ENCODE measurements at regions not wholly inside any gene's neighbourhood (a gene's known extent, or its start where the extent isn't known, plus 50 kb on each side); places are given as distances from the start of the nearest gene placed in this dataset.

GRCh38 chr9:1598270-1598669 lies 416.9 kb upstream of the SMARCA2 start:
- no peak for DNase-seq

GRCh38 chr9:1599961-1600360 lies 415.2 kb upstream of the SMARCA2 start:
- DNase-seq = no peak

- no peak for DNase-seq
Measured at GRCh38 chr9:1604942-1605560, 410.1 kb upstream of the SMARCA2 start.

GRCh38 chr9:1606253-1606652 lies 408.9 kb upstream of the SMARCA2 start:
- no peak for DNase-seq

GRCh38 chr9:1612886-1613285 lies 402.3 kb upstream of the SMARCA2 start:
- no peak for DNase-seq

- DNase-seq = no peak
Measured at GRCh38 chr9:1617419-1617818, 397.7 kb upstream of the SMARCA2 start.

- DNase-seq = peak; percentile 50
Measured at GRCh38 chr9:1619915-1620710, 395.0 kb upstream of the SMARCA2 start.

- no peak for DNase-seq
Measured at GRCh38 chr9:1637401-1637800, 377.7 kb upstream of the SMARCA2 start.

- no peak for DNase-seq
Measured at GRCh38 chr9:1639166-1639565, 376.0 kb upstream of the SMARCA2 start.

GRCh38 chr9:1647776-1648175 lies 367.4 kb upstream of the SMARCA2 start:
- no peak for DNase-seq

GRCh38 chr9:1653282-1653681 lies 361.9 kb upstream of the SMARCA2 start:
- DNase-seq = no peak

GRCh38 chr9:1658661-1659362 lies 356.3 kb upstream of the SMARCA2 start:
- no peak for DNase-seq

GRCh38 chr9:1659363-1659690 lies 355.8 kb upstream of the SMARCA2 start:
- peak; percentile 67 for DNase-seq

GRCh38 chr9:1668441-1668840 lies 346.7 kb upstream of the SMARCA2 start:
- DNase-seq = no peak

GRCh38 chr9:1673300-1673699 lies 341.8 kb upstream of the SMARCA2 start:
- DNase-seq = no peak

GRCh38 chr9:1676771-1677170 lies 338.4 kb upstream of the SMARCA2 start:
- no peak for DNase-seq

- DNase-seq = no peak
Measured at GRCh38 chr9:1683951-1684350, 331.2 kb upstream of the SMARCA2 start.

GRCh38 chr9:1698991-1699390 lies 316.2 kb upstream of the SMARCA2 start:
- no peak for DNase-seq

GRCh38 chr9:1701113-1701512 lies 314.0 kb upstream of the SMARCA2 start:
- no peak for DNase-seq

GRCh38 chr9:1702701-1703100 lies 312.4 kb upstream of the SMARCA2 start:
- DNase-seq = no peak

- no peak for DNase-seq
Measured at GRCh38 chr9:1707291-1707690, 307.9 kb upstream of the SMARCA2 start.

GRCh38 chr9:1708219-1708618 lies 306.9 kb upstream of the SMARCA2 start:
- DNase-seq = no peak

- DNase-seq = no peak
Measured at GRCh38 chr9:1709347-1709746, 305.8 kb upstream of the SMARCA2 start.

- DNase-seq = no peak
Measured at GRCh38 chr9:1712861-1713450, 302.2 kb upstream of the SMARCA2 start.

All from left hindlimb (tissue), 1 donor.